ENCODE measurements at regions not wholly inside any gene's neighbourhood (a gene's known extent, or its start where the extent isn't known, plus 50 kb on each side); places are given as distances from the start of the nearest gene placed in this dataset.

- H3K27me3 Mint-ChIP-seq (ENCODE audit: low read depth, unreplicated experiment): peaks cover 3% of the 10 kb centered on the region
- H3K9me3 Mint-ChIP-seq (ENCODE audit: unreplicated experiment): peaks cover 7% of the 10 kb centered on the region
These were observed 166.6 kb upstream of the HNMT start for GRCh38 chr2:137797641-137798040.

GRCh38 chr2:137799600-137799999, 164.7 kb upstream of the HNMT start:
- no peak overlapping the region for H3K27ac ChIP-seq (ENCODE audit: low read depth, low read length)
- H3K9ac ChIP-seq (ENCODE audit: low read length): no peak overlapping the region
- Mint-ChIP-seq H3K36me3 (ENCODE audit: low read depth, unreplicated experiment) (no peaks in the 10 kb centered on the region), H3K9me3 (ENCODE audit: unreplicated experiment) (peaks cover 7% of the 10 kb centered on the region), H3K4me3 (ENCODE audit: unreplicated experiment) (no peak overlapping the region), H3K4me1 (ENCODE audit: low read depth, unreplicated experiment) (no peaks in the 10 kb centered on the region), H3K27ac (ENCODE audit: unreplicated experiment) (no peak overlapping the region), H3K27me3 (ENCODE audit: low read depth, unreplicated experiment) (peaks cover 3% of the 10 kb centered on the region)
- H3K4me1 ChIP-seq (ENCODE audit: insufficient read depth, low read length): no peaks in the 10 kb centered on the region
- H3K27me3 ChIP-seq (ENCODE audit: insufficient read depth, low read length): no peaks in the 10 kb centered on the region
- no peaks in the 10 kb centered on the region for H4K20me1 ChIP-seq (ENCODE audit: insufficient read depth, low read length)
- DNase-seq (ENCODE audit: low read depth) (no peak), FAIRE-seq (no peak)
- no peaks in the 10 kb centered on the region for H3K79me2 ChIP-seq (ENCODE audit: insufficient read depth, low read length)
- no peaks in the 10 kb centered on the region for H3K9me3 ChIP-seq (ENCODE audit: insufficient read depth, low read depth, low read length)
- no peak for TF ChIP-seq CTCF (IDR thresholded peaks at IDR 0.05; ENCODE audit: insufficient read depth, low read depth, low read length)
- TF ChIP-seq EZH2 (IDR thresholded peaks at IDR 0.05; ENCODE audit: insufficient read depth, low read length): no peak
- no peak overlapping the region for H3K4me3 ChIP-seq (ENCODE audit: insufficient read depth, low read depth, low read length)
- H3K36me3 ChIP-seq (ENCODE audit: insufficient read depth, low read length): no peaks in the 10 kb centered on the region
- H3K4me2 ChIP-seq (ENCODE audit: low read length): no peak overlapping the region
- no peak overlapping the region for H2AFZ ChIP-seq (ENCODE audit: low read depth, low read length)

More at GRCh38 chr2:137797641-137798040, 166.6 kb upstream of the HNMT start:
- no peak overlapping the region for H3K4me3 Mint-ChIP-seq (ENCODE audit: unreplicated experiment)
- H3K4me1 Mint-ChIP-seq (ENCODE audit: low read depth, unreplicated experiment): no peaks in the 10 kb centered on the region
- H4K20me1 ChIP-seq (ENCODE audit: insufficient read depth, low read length): no peaks in the 10 kb centered on the region
- no peaks in the 10 kb centered on the region for H3K9me3 ChIP-seq (ENCODE audit: insufficient read depth, low read depth, low read length)
- H3K9ac ChIP-seq (ENCODE audit: low read length): no peak overlapping the region
- no peak for TF ChIP-seq CTCF (IDR thresholded peaks at IDR 0.05; ENCODE audit: insufficient read depth, low read depth, low read length)
- no peak for TF ChIP-seq EZH2 (IDR thresholded peaks at IDR 0.05; ENCODE audit: insufficient read depth, low read length)
- H3K79me2 ChIP-seq (ENCODE audit: insufficient read depth, low read length): no peaks in the 10 kb centered on the region
- H3K27ac Mint-ChIP-seq (ENCODE audit: unreplicated experiment): no peak overlapping the region
- H3K4me1 ChIP-seq (ENCODE audit: insufficient read depth, low read length): no peaks in the 10 kb centered on the region
- H3K4me2 ChIP-seq (ENCODE audit: low read length): no peak overlapping the region
- no peak overlapping the region for H3K4me3 ChIP-seq (ENCODE audit: insufficient read depth, low read depth, low read length)
- no peak for DNase-seq (ENCODE audit: low read depth)
- H3K36me3 ChIP-seq (ENCODE audit: insufficient read depth, low read length): no peaks in the 10 kb centered on the region
- no peaks in the 10 kb centered on the region for H3K36me3 Mint-ChIP-seq (ENCODE audit: low read depth, unreplicated experiment)
- no peaks in the 10 kb centered on the region for H3K27me3 ChIP-seq (ENCODE audit: insufficient read depth, low read length)
- H3K27ac ChIP-seq (ENCODE audit: low read depth, low read length): no peak overlapping the region
- H2AFZ ChIP-seq (ENCODE audit: low read depth, low read length): no peak overlapping the region
- no peak for FAIRE-seq

GRCh38 chr2:137800386-137800785, 163.9 kb upstream of the HNMT start:
- Histone ChIP-seq H3K79me2 (ENCODE audit: insufficient read depth, low read length) (no peaks in the 10 kb centered on the region), H3K9ac (ENCODE audit: low read length) (no peak overlapping the region), H3K4me2 (ENCODE audit: low read length) (no peak overlapping the region), H3K27me3 (ENCODE audit: insufficient read depth, low read length) (no peaks in the 10 kb centered on the region), H3K27ac (ENCODE audit: low read depth, low read length) (no peak overlapping the region), H3K36me3 (ENCODE audit: insufficient read depth, low read length) (no peaks in the 10 kb centered on the region), H3K4me1 (ENCODE audit: insufficient read depth, low read length) (no peaks in the 10 kb centered on the region), H2AFZ (ENCODE audit: low read depth, low read length) (no peak overlapping the region), H3K9me3 (ENCODE audit: insufficient read depth, low read depth, low read length) (no peaks in the 10 kb centered on the region), H4K20me1 (ENCODE audit: insufficient read depth, low read length) (no peaks in the 10 kb centered on the region), H3K4me3 (ENCODE audit: insufficient read depth, low read depth, low read length) (no peak overlapping the region)
- H3K36me3 Mint-ChIP-seq (ENCODE audit: low read depth, unreplicated experiment): no peaks in the 10 kb centered on the region
- no peak overlapping the region for H3K4me3 Mint-ChIP-seq (ENCODE audit: unreplicated experiment)
- H3K4me1 Mint-ChIP-seq (ENCODE audit: low read depth, unreplicated experiment): no peaks in the 10 kb centered on the region
- FAIRE-seq: no peak
- DNase-seq (ENCODE audit: low read depth): no peak
- peaks cover 3% of the 10 kb centered on the region for H3K27me3 Mint-ChIP-seq (ENCODE audit: low read depth, unreplicated experiment)
- TF ChIP-seq EZH2 (IDR thresholded peaks at IDR 0.05; ENCODE audit: insufficient read depth, low read length): no peak
- TF ChIP-seq CTCF (IDR thresholded peaks at IDR 0.05; ENCODE audit: insufficient read depth, low read depth, low read length): no peak
- no peak overlapping the region for H3K27ac Mint-ChIP-seq (ENCODE audit: unreplicated experiment)
- H3K9me3 Mint-ChIP-seq (ENCODE audit: unreplicated experiment): peaks cover 7% of the 10 kb centered on the region
